Karpas-422 (cell line): ENCODE measurements at regions not wholly inside any gene's neighbourhood (a gene's known extent, or its start where the extent isn't known, plus 50 kb on each side); places are given as distances from the start of the nearest gene placed in this dataset.
A peak's percentile ranks its signal among the peaks of the same experiment; 100 is the strongest.

ENCODE experiments used
- DNase-seq: peaks from one replicate; pipeline ENCODE4 v3.0.0-alpha.2; 2015
- H2AFZ ChIP-seq: fragments of 200-600 bp; sonication (generic); 2 replicates; pipeline ENCODE4 v1.6.1; 2014; ENCODE audit warnings: antibody characterized with exemption, low read length, mixed read lengths
- H3K27ac ChIP-seq: fragments of 200-600 bp; sonication (generic); 2 replicates; pipeline ENCODE4 v1.5.1; 2014; ENCODE audit warnings: mild to moderate bottlenecking, low read length, moderate library complexity
- H3K27me3 ChIP-seq: fragments of 200-600 bp; sonication (generic); 2 replicates; pipeline ENCODE4 v1.6.1; 2014; ENCODE audit warnings: low read length, mixed read lengths
- H3K36me3 ChIP-seq: fragments of 200-600 bp; sonication (generic); 2 replicates; pipeline ENCODE4 v1.6.1; 2014; ENCODE audit warnings: low read length, mixed read lengths; ENCODE audit not compliant: insufficient read depth
- H3K4me1 ChIP-seq: fragments of 200-600 bp; sonication (generic); 2 replicates; pipeline ENCODE4 v1.6.1; 2014; ENCODE audit warnings: mild to moderate bottlenecking, low read length, mixed read lengths
- H3K4me2 ChIP-seq: fragments of 200-600 bp; sonication (generic); 2 replicates; pipeline ENCODE4 v1.6.1; 2014; ENCODE audit warnings: low read length, low read depth, mild to moderate bottlenecking; ENCODE audit not compliant: poor library complexity, severe bottlenecking
- H3K4me3 ChIP-seq: fragments of 200-600 bp; sonication (generic); 2 replicates; pipeline ENCODE4 v1.5.1; 2014; ENCODE audit warnings: mild to moderate bottlenecking, antibody characterized with exemption, low read length, mixed read lengths
- H3K79me2 ChIP-seq: fragments of 200-600 bp; sonication (generic); 2 replicates; pipeline ENCODE4 v1.6.1; 2014; ENCODE audit warnings: mild to moderate bottlenecking, low read length, mixed read lengths
- H3K9ac ChIP-seq: fragments of 200-600 bp; sonication (generic); 2 replicates; pipeline ENCODE4 v1.6.0; 2014; ENCODE audit warnings: low read length
- H3K9me2 ChIP-seq: fragments of 200-600 bp; sonication (generic), shearing (Covaris generic); replicated peaks from 2 replicates; pipeline ENCODE4 v1.6.0; 2014; ENCODE audit warnings: mild to moderate bottlenecking, low read length, moderate library complexity; ENCODE audit not compliant: insufficient read depth
- H3K9me3 ChIP-seq: fragments of 300-700, 200-600 bp; sonication (generic); 2 replicates; pipeline ENCODE4 v1.6.1; 2014; ENCODE audit warnings: low read length, mixed read lengths
- H4K20me1 ChIP-seq: fragments of 200-600 bp; sonication (generic); 2 replicates; pipeline ENCODE4 v1.6.1; 2014; ENCODE audit warnings: mild to moderate bottlenecking, antibody characterized with exemption, low read length, low read depth; ENCODE audit not compliant: insufficient read depth

DNA sequence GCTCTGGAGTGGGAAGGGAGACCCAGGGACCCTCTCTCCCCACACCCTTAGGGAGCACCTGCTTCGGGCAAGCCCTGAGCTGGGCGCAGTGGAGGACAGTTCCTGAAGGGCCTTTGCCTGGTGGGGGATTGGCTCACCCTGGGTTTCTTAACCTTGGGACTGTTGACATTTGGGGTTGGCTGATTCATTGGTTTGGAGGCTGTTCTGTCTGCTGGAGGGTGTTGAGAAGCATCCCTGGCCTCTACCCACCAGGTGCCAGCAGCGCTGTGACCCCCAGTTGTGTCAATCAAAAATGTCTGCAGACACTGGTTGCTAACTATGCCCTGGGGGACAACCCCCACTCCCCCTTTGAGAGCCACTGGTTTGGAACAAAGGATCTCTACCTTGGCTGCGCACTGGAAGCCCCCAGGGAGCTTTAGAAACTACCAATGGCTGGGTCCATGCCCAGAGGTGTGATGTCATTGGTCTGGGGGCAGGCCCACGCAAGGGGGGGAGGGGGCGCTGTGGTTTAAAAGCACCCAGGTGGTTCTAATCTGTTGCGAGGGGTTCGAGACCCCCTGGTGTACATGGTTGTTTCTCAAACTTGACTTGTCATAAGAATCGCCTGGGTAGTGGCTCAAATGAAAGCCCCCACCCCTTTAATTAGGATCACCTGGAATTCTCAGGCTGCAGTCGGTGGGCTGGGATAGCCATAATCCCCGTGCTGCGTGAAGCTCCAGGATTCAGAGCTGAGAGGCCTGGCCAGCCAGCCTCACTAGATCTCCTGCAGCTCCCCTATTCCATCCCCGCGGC lies 151.9 kb upstream of the GSE1 start:
- no peaks in the 10 kb centered on the region for H3K36me3 ChIP-seq
- no peak overlapping the region for H2AFZ ChIP-seq
- peaks cover 19% of the 10 kb centered on the region for H3K4me1 ChIP-seq
- H3K79me2 ChIP-seq: no peaks in the 10 kb centered on the region
- H3K27ac ChIP-seq: no peak overlapping the region
- peak overlapping the region; percentile 26 for H3K4me2 ChIP-seq
- H3K9ac ChIP-seq: no peak overlapping the region
- H3K27me3 ChIP-seq: no peaks in the 10 kb centered on the region
- DNase-seq: no peak
- no peaks in the 10 kb centered on the region for H3K9me2 ChIP-seq
- peaks cover 3% of the 10 kb centered on the region; the same call in 1 of the 2 replicates for H4K20me1 ChIP-seq
- no peaks in the 10 kb centered on the region for H3K9me3 ChIP-seq
- H3K4me3 ChIP-seq: no peak overlapping the region

DNA sequence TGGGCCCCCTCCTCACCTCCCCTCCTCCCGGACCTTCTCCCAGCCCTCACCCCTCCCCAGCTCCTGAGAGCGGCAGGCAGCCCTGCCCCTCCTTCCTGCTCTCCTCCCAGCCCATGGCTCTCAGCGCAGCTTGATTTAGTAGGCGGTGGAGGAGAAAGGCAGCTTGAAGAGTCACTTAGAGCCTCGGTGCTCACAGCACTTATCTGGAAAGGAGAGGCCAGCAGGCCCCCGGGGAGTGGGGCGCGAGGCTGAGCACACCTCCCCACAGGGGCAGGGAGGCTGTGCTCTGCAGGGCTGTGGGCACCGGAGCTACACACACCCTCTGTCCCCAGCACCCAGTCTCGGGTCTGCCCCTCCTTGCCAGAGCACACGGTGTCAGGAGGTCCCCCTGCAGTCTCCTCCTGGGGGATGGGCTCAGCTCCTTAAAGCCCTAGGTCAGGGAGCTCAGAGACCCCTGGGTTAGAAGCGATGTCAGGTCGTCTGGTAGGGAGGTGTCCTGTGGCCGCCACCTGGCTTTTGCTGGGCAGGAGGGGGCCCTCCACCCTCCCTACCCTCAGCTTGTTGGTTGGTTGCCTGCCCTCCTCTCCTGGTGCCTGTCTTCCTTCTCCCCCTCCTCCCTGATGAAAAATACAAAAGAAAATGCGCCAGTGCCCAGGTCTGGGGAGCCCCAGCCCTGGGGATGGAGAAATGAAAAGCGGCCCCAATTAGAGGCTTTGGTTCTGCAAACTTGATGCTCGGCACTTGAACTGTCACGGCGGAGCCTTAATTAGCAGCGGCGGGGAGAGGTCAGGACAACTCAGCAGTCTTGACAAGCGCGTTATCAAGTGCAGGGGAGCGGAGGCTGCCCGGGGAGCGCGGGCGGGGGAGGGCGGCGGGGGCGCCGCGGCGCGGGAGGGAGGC lies 151.1 kb upstream of the GSE1 start:
- Histone ChIP-seq H3K9me3 (no peaks in the 10 kb centered on the region), H3K9ac (no peak overlapping the region), H3K4me3 (no peak overlapping the region), H3K36me3 (no peaks in the 10 kb centered on the region), H3K27ac (no peak overlapping the region), H3K4me1 (peaks cover 19% of the 10 kb centered on the region), H3K9me2 (no peaks in the 10 kb centered on the region), H3K4me2 (peak overlapping the region; percentile 26), H3K27me3 (no peaks in the 10 kb centered on the region), H3K79me2 (no peaks in the 10 kb centered on the region), H2AFZ (no peak overlapping the region), H4K20me1 (peaks cover 3% of the 10 kb centered on the region; the same call in 1 of the 2 replicates)
- no peak for DNase-seq

DNA sequence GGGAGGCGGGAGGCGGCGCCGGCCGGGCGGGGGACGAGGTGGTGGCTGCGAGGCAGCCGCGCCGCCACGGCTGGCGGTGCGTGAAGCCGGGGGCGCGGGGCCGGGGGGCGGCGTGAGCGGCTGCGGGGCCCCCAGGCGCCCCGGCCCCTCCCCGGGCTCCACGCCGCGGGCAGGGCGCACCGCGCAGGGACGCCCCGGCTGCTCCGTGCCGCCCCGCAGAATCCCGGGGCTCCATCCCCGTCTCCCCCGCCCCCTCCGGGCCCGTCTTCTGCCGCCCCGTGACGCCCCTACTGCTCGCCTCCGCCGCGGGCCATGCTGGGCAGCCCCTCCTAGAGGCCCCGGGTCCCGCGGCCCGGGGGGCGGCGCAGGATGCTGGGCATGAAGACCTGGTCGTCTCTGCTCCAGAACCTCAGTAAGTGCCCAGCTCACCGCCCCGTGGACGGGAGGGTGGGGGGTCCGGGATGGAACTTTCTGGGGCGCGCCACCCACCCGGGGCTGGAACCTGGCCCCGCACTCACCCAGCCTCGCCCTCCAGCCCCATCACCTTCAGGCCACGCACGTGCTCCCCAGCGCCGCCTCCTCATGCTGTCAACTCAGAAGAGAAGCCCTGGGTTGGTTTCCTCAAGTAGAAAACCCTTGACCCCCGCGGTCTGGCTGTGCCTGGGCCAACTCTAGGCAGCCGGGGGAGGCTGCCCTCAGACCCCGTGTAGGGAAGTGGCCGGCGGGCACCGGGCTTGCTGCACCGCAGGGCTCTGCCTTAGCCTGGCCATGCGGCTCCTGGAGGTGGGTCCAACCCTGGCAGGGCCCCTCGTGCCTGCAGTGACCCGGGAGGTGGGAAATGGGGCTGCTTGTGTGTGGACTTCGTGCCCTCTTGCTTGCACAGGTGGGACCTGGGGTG lies 150.2 kb upstream of the GSE1 start:
- H2AFZ ChIP-seq: no peak overlapping the region
- H3K4me2 ChIP-seq: no peak overlapping the region
- H3K9me2 ChIP-seq: no peaks in the 10 kb centered on the region
- peaks cover 19% of the 10 kb centered on the region for H3K4me1 ChIP-seq
- no peaks in the 10 kb centered on the region for H3K36me3 ChIP-seq
- H3K9ac ChIP-seq: no peak overlapping the region
- no peaks in the 10 kb centered on the region for H3K79me2 ChIP-seq
- DNase-seq: no peak
- H3K27me3 ChIP-seq: no peaks in the 10 kb centered on the region
- no peaks in the 10 kb centered on the region for H3K9me3 ChIP-seq
- no peak overlapping the region for H3K27ac ChIP-seq
- H3K4me3 ChIP-seq: no peak overlapping the region
- peaks cover 3% of the 10 kb centered on the region; the same call in 1 of the 2 replicates for H4K20me1 ChIP-seq

DNA sequence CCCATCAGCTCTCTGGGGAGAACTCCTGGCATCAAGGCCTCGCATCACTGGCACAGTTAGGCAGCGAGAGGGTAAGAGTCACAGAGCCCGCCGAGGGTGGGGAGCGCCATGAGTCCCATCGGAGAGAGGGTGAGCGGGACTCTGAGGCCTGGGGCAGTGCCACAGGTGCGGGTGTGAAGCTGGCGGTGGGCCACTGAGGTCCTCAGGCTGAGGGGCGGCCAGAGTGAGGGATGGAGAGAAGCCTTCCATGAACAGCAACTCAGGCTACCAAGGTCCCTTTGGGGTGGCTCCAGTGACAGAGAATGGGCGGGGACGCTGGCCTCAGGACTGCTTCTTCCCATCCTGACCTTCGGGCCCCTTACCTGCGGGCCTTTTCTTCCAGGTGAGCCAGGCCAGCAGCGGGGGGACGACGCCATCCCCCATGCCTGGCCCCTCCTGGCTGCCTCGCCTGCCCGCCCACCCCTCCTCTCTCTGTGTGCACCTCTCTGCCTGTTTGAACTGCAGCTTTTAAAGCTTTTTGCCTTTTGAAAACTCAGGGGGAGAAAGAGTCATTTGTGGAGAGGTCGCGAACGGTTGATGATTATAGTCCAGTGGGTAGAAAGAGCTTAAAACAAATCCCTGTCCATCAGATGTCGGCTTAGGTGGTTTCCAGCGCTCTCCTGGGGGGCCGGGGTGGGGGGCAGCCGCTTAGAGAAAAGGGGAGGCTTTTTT lies 149.3 kb upstream of the GSE1 start:
- no peak for DNase-seq
- Histone ChIP-seq H3K9me3 (no peaks in the 10 kb centered on the region), H3K4me1 (peaks cover 19% of the 10 kb centered on the region), H3K27ac (no peak overlapping the region), H2AFZ (no peak overlapping the region), H3K9ac (no peak overlapping the region), H3K4me2 (no peak overlapping the region), H3K27me3 (no peaks in the 10 kb centered on the region), H3K4me3 (no peak overlapping the region), H3K36me3 (no peaks in the 10 kb centered on the region), H3K79me2 (no peaks in the 10 kb centered on the region), H3K9me2 (no peaks in the 10 kb centered on the region), H4K20me1 (peaks cover 3% of the 10 kb centered on the region; the same call in 1 of the 2 replicates)

DNA sequence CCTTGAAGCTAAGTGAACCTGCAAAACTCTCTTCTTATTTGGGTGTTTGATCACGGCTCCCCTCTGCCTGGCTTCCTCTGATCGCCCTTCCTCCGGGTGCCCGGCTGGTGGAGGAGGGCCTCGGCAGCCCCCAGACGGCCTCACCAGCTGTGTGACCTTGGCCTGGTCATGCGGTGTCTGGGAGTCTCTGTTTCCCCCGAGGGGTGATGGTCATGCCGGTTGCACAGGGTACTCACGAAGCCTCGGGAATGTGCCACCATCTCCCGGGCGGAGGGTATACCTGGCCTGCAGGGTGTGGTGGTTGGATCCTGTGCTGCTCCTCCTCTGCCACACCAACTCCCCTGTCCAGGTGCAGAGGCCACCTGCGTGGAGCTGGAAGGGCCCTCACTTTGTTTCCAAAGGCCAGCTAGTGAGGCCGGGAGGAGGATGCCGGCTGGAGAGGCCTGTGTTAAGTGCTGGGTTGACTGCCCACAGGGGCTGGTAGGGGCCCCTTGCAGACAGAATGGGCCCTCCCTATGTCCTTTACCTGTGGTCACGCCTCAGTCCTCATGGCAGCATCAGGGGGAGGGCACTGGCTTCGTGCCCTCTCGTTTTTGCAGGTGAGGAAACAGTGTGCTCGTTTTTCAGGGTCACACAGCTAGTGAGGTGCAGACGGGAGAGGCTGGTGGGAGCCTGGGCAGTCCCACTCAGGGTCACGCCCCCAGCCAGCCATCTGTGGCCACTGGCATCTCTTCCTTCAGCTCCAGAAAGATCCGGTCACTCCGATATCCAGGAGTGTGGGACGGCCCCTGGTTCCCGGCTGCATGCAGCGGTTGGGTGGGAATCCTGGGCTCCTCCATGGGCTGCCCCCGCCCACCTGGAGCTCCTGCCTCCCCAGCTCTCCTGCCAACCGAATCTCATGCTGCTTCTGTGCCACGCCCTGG lies 148.5 kb upstream of the GSE1 start:
- H3K9me3 ChIP-seq: no peaks in the 10 kb centered on the region
- no peak overlapping the region for H2AFZ ChIP-seq
- DNase-seq: no peak
- H3K79me2 ChIP-seq: no peaks in the 10 kb centered on the region
- H3K4me1 ChIP-seq: peaks cover 19% of the 10 kb centered on the region
- no peaks in the 10 kb centered on the region for H3K36me3 ChIP-seq
- no peaks in the 10 kb centered on the region for H3K9me2 ChIP-seq
- no peak overlapping the region for H3K4me2 ChIP-seq
- no peak overlapping the region for H3K4me3 ChIP-seq
- 0 out of 2 replicates have a peak, but pooled peaks cover 3% of the 10 kb centered on the region for H4K20me1 ChIP-seq
- H3K27ac ChIP-seq: no peak overlapping the region
- no peak overlapping the region for H3K9ac ChIP-seq
- no peaks in the 10 kb centered on the region for H3K27me3 ChIP-seq

DNA sequence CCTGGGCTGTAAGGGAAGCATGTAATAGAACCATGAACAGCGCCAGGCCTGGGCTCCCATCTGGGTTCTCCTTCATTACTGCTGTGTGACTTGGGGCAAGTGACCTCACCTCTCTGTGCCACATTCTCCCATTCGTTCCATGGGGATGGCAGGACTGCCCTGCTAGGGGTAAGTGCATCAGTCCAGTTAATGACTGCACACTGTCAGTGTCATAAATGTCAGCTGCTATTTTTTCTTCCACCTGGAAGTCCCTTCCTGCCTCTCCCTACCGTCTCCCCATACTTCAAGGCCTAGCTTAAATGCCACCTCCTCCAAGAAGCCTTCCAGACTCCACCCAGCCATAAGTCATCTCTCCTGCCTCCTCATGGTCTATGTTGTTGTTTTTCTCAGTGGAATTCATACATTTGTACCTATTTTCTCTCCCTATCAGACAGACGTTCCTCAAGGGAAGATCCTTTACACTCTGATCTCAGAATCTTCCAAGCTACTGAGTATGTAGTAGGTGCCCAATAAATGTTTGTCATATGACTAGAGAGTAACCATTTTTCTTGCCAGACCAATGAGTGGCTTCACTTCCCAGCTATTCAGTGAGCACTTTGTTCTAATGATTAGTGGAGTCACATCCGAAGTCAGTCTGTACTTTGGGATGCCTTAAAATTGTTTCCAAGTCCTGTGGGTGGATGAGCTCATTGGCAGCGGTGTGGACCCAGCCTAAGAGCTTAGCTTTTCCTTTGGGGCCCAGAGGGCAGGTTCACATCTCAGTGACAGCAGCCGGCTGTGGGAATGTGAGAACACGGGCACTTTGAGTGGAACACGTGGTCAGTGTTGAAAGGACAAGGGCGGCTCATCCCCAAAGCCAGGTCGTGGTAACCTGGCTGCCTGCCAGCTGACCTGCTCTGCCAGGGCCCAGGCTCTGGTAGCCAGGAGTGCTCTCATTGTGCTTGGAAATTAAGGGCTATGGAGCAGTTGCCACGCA lies 147.5 kb upstream of the GSE1 start:
- peaks cover 17% of the 10 kb centered on the region for H3K4me1 ChIP-seq
- H3K9ac ChIP-seq: no peak overlapping the region
- H2AFZ ChIP-seq: no peak overlapping the region
- 0 out of 2 replicates have a peak, but pooled peaks cover under 1% of the 10 kb centered on the region for H4K20me1 ChIP-seq
- no peak overlapping the region for H3K4me2 ChIP-seq
- no peaks in the 10 kb centered on the region for H3K79me2 ChIP-seq
- H3K27ac ChIP-seq: no peak overlapping the region
- no peak overlapping the region for H3K4me3 ChIP-seq
- H3K9me2 ChIP-seq: no peaks in the 10 kb centered on the region
- H3K27me3 ChIP-seq: no peaks in the 10 kb centered on the region
- H3K9me3 ChIP-seq: no peaks in the 10 kb centered on the region
- no peaks in the 10 kb centered on the region for H3K36me3 ChIP-seq
- no peak for DNase-seq
